DMS153 treated with DMSO at 0.1 percent for 48 hours (cell line): ENCODE measurements at regions not wholly inside any gene's neighbourhood (a gene's known extent, or its start where the extent isn't known, plus 50 kb on each side); places are given as distances from the start of the nearest gene placed in this dataset.
"Not testable (repeated sequence)": the region's sequence is repeated elsewhere in the genome, so short reads cannot be mapped to it uniquely, and the experiment has no call there.

Source experiments
- DNase-seq: peaks from one replicate; lab custom pipeline; 2025; ENCODE audit not compliant: unreplicated experiment; lab: John Stamatoyannopoulos, UW

GRCh38 chr2:212914392-212914791, 237.0 kb downstream of the IKZF2 start:
- DNase-seq, result no peak

- no peak for DNase-seq
These were observed 237.6 kb downstream of the IKZF2 start for GRCh38 chr2:212913640-212914306.

- peak; percentile 51 for DNase-seq
These were observed 238.8 kb downstream of the IKZF2 start for GRCh38 chr2:212912445-212913103.

GRCh38 chr2:212911011-212911410, 240.4 kb downstream of the IKZF2 start:
- DNase-seq, result no peak

- DNase-seq, result no peak
These were observed 242.6 kb downstream of the IKZF2 start for GRCh38 chr2:212908682-212909435.

GRCh38 chr2:212908031-212908430, 243.4 kb downstream of the IKZF2 start:
- no peak for DNase-seq

GRCh38 chr2:212906620-212907019, 244.8 kb downstream of the IKZF2 start:
- DNase-seq, result no peak

GRCh38 chr2:212905640-212906201, 245.7 kb downstream of the IKZF2 start:
- DNase-seq, result peak; percentile 92

GRCh38 chr2:212904646-212905045, 246.8 kb downstream of the IKZF2 start:
- DNase-seq, result no peak

- no peak for DNase-seq
These were observed 248.0 kb downstream of the IKZF2 start for GRCh38 chr2:212903413-212903812.

- DNase-seq, result no peak
These were observed 249.0 kb downstream of the IKZF2 start for GRCh38 chr2:212902421-212902820.

GRCh38 chr2:212901604-212902275, 249.7 kb downstream of the IKZF2 start:
- no peak for DNase-seq

- DNase-seq, result no peak
These were observed 250.7 kb downstream of the IKZF2 start for GRCh38 chr2:212900715-212901114.

GRCh38 chr2:212898011-212898410, 253.4 kb downstream of the IKZF2 start:
- no peak for DNase-seq

- no peak for DNase-seq
These were observed 254.1 kb downstream of the IKZF2 start for GRCh38 chr2:212897296-212897695.

- no peak for DNase-seq
These were observed 257.4 kb downstream of the IKZF2 start for GRCh38 chr2:212894026-212894425.

- DNase-seq, result no peak
These were observed 258.2 kb downstream of the IKZF2 start for GRCh38 chr2:212893216-212893615.

- no peak for DNase-seq
These were observed 259.2 kb downstream of the IKZF2 start for GRCh38 chr2:212892193-212892592.

- no peak for DNase-seq
These were observed 259.8 kb downstream of the IKZF2 start for GRCh38 chr2:212891580-212891979.

GRCh38 chr2:212882626-212883025, 268.8 kb downstream of the IKZF2 start:
- no peak for DNase-seq

- not testable (repeated sequence) for DNase-seq
These were observed 274.9 kb downstream of the IKZF2 start for GRCh38 chr2:212876556-212876955.
